Endothelial cell of umbilical vein (primary cell): ENCODE measurements at regions not wholly inside any gene's neighbourhood (a gene's known extent, or its start where the extent isn't known, plus 50 kb on each side); places are given as distances from the start of the nearest gene placed in this dataset.

Experiments
- EZH2 ChIP-seq: IDR thresholded peaks from 2 replicates; pipeline ENCODE4 v1.6.1; 2012; ENCODE audit warnings: borderline replicate concordance, low read depth, mild to moderate bottlenecking, moderate library complexity, low read length, inconsistent platforms; ENCODE audit not compliant: severe bottlenecking
- POLR2A ChIP-seq: IDR thresholded peaks from 2 replicates; pipeline ENCODE4 v1.6.1; 2012; ENCODE audit warnings: low read depth, mild to moderate bottlenecking, control low read depth, low read length
- POLR2AphosphoS5 ChIP-seq: IDR thresholded peaks from 2 replicates; pipeline ENCODE4 v1.6.1; 2012; ENCODE audit warnings: low read depth, mild to moderate bottlenecking, control low read depth, low read length, moderate library complexity; ENCODE audit not compliant: insufficient read depth
- TF ChIP-seq, protein P1 (sequence below), 2 donors: IDR thresholded peaks; 1 replicate in 1 of 2; 2 replicates in 1 of 2; pipeline ENCODE4 v1.5.1; 2011; ENCODE audit warnings: low read length in 2 of 2, mild to moderate bottlenecking in 2 of 2, moderate library complexity in 2 of 2, control low read depth in 1 of 2, inconsistent platforms in 1 of 2, low read depth in 1 of 2; ENCODE audit not compliant: insufficient read depth in 1 of 2; ENCODE audit errors: extremely low read depth in 1 of 2

DNA sequence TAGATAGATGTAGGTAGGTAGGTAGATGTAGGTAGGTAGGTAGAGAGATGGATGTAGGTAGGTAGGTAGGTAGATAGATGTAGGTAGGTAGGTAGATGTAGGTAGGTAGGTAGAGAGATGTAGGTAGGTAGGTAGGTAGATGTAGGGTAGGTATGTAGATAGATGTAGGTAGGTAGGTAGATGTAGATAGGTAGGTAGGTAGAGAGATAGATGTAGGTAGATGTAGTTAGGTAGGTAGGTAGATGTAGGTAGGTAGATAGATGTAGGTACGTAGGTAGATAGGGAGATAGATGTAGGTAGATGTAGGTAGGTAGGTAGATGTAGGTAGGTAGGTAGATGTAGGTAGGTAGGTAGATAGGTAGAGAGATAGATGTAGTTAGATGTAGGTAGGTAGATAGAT lies 62.3 kb upstream of the MORC3 start:
- TF ChIP-seq, protein P1, sequence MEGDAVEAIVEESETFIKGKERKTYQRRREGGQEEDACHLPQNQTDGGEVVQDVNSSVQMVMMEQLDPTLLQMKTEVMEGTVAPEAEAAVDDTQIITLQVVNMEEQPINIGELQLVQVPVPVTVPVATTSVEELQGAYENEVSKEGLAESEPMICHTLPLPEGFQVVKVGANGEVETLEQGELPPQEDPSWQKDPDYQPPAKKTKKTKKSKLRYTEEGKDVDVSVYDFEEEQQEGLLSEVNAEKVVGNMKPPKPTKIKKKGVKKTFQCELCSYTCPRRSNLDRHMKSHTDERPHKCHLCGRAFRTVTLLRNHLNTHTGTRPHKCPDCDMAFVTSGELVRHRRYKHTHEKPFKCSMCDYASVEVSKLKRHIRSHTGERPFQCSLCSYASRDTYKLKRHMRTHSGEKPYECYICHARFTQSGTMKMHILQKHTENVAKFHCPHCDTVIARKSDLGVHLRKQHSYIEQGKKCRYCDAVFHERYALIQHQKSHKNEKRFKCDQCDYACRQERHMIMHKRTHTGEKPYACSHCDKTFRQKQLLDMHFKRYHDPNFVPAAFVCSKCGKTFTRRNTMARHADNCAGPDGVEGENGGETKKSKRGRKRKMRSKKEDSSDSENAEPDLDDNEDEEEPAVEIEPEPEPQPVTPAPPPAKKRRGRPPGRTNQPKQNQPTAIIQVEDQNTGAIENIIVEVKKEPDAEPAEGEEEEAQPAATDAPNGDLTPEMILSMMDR (IDR thresholded peaks at IDR 0.05; ENCODE audit: extremely low read depth in 1 of 2, insufficient read depth in 1 of 2, low read depth in 1 of 2, low read length in 2 of 2), result no peak
- no peak for TF ChIP-seq EZH2
- TF ChIP-seq POLR2A, result no peak
- TF ChIP-seq POLR2AphosphoS5, result no peak
